DOHH2 (cell line): ENCODE measurements at regions not wholly inside any gene's neighbourhood (a gene's known extent, or its start where the extent isn't known, plus 50 kb on each side); places are given as distances from the start of the nearest gene placed in this dataset.

Experiments
- H3F3A ChIP-seq: fragments of 200-600 bp; sonication (generic), shearing (Covaris generic); 2 replicates; pipeline ENCODE4 v1.6.0; 2016; ENCODE audit warnings: antibody characterized with exemption, mild to moderate bottlenecking; ENCODE audit not compliant: control insufficient read depth, insufficient read depth
- H3K27ac ChIP-seq: fragments of 200-600 bp; sonication (generic); 2 replicates; pipeline ENCODE4 v1.5.1; 2014; ENCODE audit warnings: low read depth, mild to moderate bottlenecking, low read length, moderate library complexity
- H3K27me3 ChIP-seq: fragments of 200-600 bp; sonication (generic); 2 replicates; pipeline ENCODE4 v1.6.1; 2014; ENCODE audit warnings: mild to moderate bottlenecking, low read length, mixed read lengths; ENCODE audit not compliant: control insufficient read depth
- H3K36me3 ChIP-seq: fragments of 200-600 bp; sonication (generic); 2 replicates; pipeline ENCODE4 v1.6.1; 2014; ENCODE audit warnings: mild to moderate bottlenecking, low read length, moderate library complexity, mixed read lengths; ENCODE audit not compliant: control insufficient read depth
- H3K4me1 ChIP-seq: fragments of 200-600 bp; sonication (generic); 2 replicates; pipeline ENCODE4 v1.6.1; 2014; ENCODE audit warnings: mild to moderate bottlenecking, low read length, mixed read lengths; ENCODE audit not compliant: control insufficient read depth
- H3K4me2 ChIP-seq: fragments of 200-600 bp; sonication (generic); 2 replicates; pipeline ENCODE4 v1.6.0; 2014; ENCODE audit warnings: mild to moderate bottlenecking, low read length, moderate library complexity
- H3K4me3 ChIP-seq: fragments of 200-600 bp; sonication (generic); 2 replicates; pipeline ENCODE4 v1.5.1; 2014; ENCODE audit warnings: mild to moderate bottlenecking, low read length, mixed read lengths
- H3K79me2 ChIP-seq: fragments of 200-600 bp; sonication (generic); 2 replicates; pipeline ENCODE4 v1.6.1; 2014; ENCODE audit warnings: mild to moderate bottlenecking, low read length, mixed read lengths; ENCODE audit not compliant: control insufficient read depth
- H3K9me2 ChIP-seq: fragments of 200-600 bp; sonication (generic); replicated peaks from 2 replicates; pipeline ENCODE4 v1.6.1; 2014; ENCODE audit warnings: mild to moderate bottlenecking, low read length, mixed read lengths; ENCODE audit not compliant: control insufficient read depth
- H3K9me3 ChIP-seq: fragments of 200-600 bp; sonication (generic); 2 replicates; pipeline ENCODE4 v1.6.1; 2014; ENCODE audit warnings: antibody characterized with exemption, low read length, mixed read lengths; ENCODE audit not compliant: control insufficient read depth, insufficient read depth
- H4K20me1 ChIP-seq: fragments of 200-600 bp; sonication (generic); 2 replicates; pipeline ENCODE4 v1.6.0; 2014; ENCODE audit warnings: low read depth, mild to moderate bottlenecking, antibody characterized with exemption, low read length, moderate library complexity; ENCODE audit not compliant: control insufficient read depth, insufficient read depth
- EZH2phosphoT487 ChIP-seq: fragments of 200-600 bp; sonication (generic); IDR thresholded peaks from 2 replicates; pipeline ENCODE4 v1.6.1; 2017; ENCODE audit warnings: borderline replicate concordance, mild to moderate bottlenecking, antibody characterized with exemption, low read length, moderate library complexity, mixed read lengths
- TF ChIP-seq, protein P1 (sequence below): fragments of 200-600 bp; sonication (generic); IDR thresholded peaks from one replicate; pipeline ENCODE4 v1.5.1; 2014; ENCODE audit warnings: antibody characterized with exemption, mild to moderate bottlenecking, low read depth, low read length; ENCODE audit not compliant: poor library complexity, severe bottlenecking

DNA sequence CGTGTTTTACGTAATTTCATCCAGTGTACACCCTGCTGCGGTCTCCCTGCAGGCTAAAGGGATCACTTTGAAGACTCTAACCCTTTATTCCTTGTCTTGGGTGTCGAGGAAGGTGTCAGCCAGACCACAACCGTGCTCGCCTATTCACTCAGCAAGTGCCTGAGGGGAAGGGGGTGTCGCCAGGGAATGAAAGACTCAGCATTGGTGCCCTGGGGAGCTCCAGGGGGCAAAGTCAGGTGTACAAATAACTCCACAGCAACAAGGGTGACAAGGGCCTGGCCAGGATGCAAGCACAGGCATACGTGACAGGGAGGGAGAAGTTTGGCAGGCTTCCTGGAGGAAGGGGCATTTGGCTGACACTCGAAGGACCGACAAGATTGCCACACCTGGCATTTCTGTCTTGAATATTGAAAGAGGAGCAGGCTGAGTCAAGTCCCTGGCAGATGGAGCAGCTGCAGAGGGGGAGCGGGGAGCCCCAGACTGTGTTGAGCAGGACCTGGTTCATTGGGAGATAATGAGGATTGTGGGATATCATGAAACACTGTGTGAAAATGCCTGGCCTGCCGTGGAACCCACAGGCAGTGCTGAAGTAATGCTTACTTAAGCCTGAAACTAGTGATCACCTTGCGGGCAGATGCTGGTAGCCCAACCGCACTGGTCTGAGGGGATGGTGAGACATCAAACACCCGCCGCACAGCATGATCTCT is 93.9 kb downstream of the RHOB start:
- H3K4me1 ChIP-seq, result no peaks in the 10 kb centered on the region
- H3K79me2 ChIP-seq, result no peaks in the 10 kb centered on the region
- no peaks in the 10 kb centered on the region for H3K9me3 ChIP-seq
- no peaks in the 10 kb centered on the region for H3K36me3 ChIP-seq
- no peaks in the 10 kb centered on the region for H4K20me1 ChIP-seq
- H3K4me2 ChIP-seq, result no peak overlapping the region
- no peaks in the 10 kb centered on the region for H3K9me2 ChIP-seq
- no peaks in the 10 kb centered on the region for H3F3A ChIP-seq
- H3K27me3 ChIP-seq, result no peaks in the 10 kb centered on the region; the same call in 1 of the 2 replicates
- TF ChIP-seq, protein P1, sequence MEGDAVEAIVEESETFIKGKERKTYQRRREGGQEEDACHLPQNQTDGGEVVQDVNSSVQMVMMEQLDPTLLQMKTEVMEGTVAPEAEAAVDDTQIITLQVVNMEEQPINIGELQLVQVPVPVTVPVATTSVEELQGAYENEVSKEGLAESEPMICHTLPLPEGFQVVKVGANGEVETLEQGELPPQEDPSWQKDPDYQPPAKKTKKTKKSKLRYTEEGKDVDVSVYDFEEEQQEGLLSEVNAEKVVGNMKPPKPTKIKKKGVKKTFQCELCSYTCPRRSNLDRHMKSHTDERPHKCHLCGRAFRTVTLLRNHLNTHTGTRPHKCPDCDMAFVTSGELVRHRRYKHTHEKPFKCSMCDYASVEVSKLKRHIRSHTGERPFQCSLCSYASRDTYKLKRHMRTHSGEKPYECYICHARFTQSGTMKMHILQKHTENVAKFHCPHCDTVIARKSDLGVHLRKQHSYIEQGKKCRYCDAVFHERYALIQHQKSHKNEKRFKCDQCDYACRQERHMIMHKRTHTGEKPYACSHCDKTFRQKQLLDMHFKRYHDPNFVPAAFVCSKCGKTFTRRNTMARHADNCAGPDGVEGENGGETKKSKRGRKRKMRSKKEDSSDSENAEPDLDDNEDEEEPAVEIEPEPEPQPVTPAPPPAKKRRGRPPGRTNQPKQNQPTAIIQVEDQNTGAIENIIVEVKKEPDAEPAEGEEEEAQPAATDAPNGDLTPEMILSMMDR, result no peak
- H3K4me3 ChIP-seq, result no peak overlapping the region
- no peak overlapping the region for H3K27ac ChIP-seq

DNA sequence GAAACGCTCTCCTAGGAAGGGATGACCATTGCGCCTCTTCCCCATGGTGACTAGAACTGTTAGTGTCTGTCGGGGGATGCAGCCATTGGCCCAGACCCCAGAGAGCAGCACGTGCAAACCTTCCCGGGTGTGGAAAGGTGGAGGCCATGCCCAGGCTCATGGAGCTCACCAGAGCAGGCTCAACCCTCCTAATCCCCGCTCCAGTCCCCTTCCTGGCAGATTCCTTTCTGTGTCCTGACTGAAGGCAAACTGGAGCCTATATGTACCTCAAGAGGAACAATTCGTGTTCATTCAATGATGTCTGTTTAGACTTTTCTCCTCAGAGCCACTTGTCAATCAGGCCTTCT is 94.4 kb downstream of the RHOB start:
- Histone ChIP-seq H3K27ac (no peak overlapping the region), H3K4me2 (no peak overlapping the region), H3K4me1 (no peaks in the 10 kb centered on the region), H3K4me3 (no peak overlapping the region), H3K9me2 (no peaks in the 10 kb centered on the region), H3K27me3 (peaks cover 5% of the 10 kb centered on the region; the same call in 1 of the 2 replicates), H3F3A (no peaks in the 10 kb centered on the region), H3K9me3 (no peaks in the 10 kb centered on the region), H4K20me1 (no peaks in the 10 kb centered on the region), H3K79me2 (no peaks in the 10 kb centered on the region), H3K36me3 (no peaks in the 10 kb centered on the region)
- TF ChIP-seq EZH2phosphoT487, result no peak
- TF ChIP-seq, protein P1, result no peak

DNA sequence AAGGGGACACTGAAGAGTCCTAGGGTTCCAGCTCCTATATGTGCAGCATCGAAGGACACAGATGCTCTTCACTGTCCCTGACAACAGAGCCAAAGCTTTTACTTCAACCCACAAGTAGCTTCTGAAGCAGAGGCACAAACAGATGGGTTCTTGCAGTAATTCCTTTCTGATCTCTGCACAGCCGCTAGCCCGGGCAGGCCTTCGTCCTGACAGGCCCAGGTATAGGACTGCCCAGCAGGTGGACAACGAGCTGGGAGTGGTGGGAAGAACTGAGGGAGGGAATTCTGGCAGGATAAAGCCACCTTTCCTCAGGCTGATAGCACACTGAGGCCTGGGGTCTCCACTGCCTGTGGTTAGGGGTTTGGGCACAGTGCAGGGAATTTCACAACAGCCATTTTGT is 94.8 kb downstream of the RHOB start:
- H3K27ac ChIP-seq, result no peak overlapping the region
- H3K4me2 ChIP-seq, result no peak overlapping the region
- H3K4me1 ChIP-seq, result no peaks in the 10 kb centered on the region
- peaks cover 5% of the 10 kb centered on the region; the same call in 1 of the 2 replicates for H3K27me3 ChIP-seq
- no peak overlapping the region for H3K4me3 ChIP-seq
- no peaks in the 10 kb centered on the region for H4K20me1 ChIP-seq
- no peaks in the 10 kb centered on the region for H3F3A ChIP-seq
- H3K36me3 ChIP-seq, result no peaks in the 10 kb centered on the region
- no peaks in the 10 kb centered on the region for H3K79me2 ChIP-seq
- TF ChIP-seq EZH2phosphoT487, result no peak
- TF ChIP-seq, protein P1, result no peak
- H3K9me2 ChIP-seq, result no peaks in the 10 kb centered on the region
- no peaks in the 10 kb centered on the region for H3K9me3 ChIP-seq
